ENCODE measurements at regions not wholly inside any gene's neighbourhood (a gene's known extent, or its start where the extent isn't known, plus 50 kb on each side); places are given as distances from the start of the nearest gene placed in this dataset.

GRCh38 chr5:113675166-113675565 is 161.7 kb downstream of the YTHDC2 start:
- POLR2A ChIA-PET = no interaction called here
- no peaks in the 10 kb centered on the region for H3K4me1 Mint-ChIP-seq (ENCODE audit: low read depth, unreplicated experiment)
- no peaks in the 10 kb centered on the region for H3K36me3 Mint-ChIP-seq (ENCODE audit: insufficient read depth, unreplicated experiment)
- no TSS peak for BruUV-seq (replicated peaks)
- H3K27me3 ChIP-seq (replicated peaks; ENCODE audit: control insufficient read depth, insufficient read depth, low read length) = no peaks in the 10 kb centered on the region
- H3K27me3 Mint-ChIP-seq (ENCODE audit: insufficient read depth, unreplicated experiment) = peaks cover 3% of the 10 kb centered on the region
- CTCF ChIA-PET = no interaction called here
- H3K36me3 ChIP-seq (ENCODE audit: control insufficient read depth, insufficient read depth, low read length) = no peaks in the 10 kb centered on the region
- no peak overlapping the region for H3K4me3 ChIP-seq (ENCODE audit: low read depth, low read length)
- no peak overlapping the region for H3K4me3 Mint-ChIP-seq (ENCODE audit: unreplicated experiment)
- no peak overlapping the region for H3K27ac Mint-ChIP-seq (ENCODE audit: unreplicated experiment)
- H3K4me1 ChIP-seq = no peaks in the 10 kb centered on the region
- intact Hi-C loops (cut with micrococcal nuclease; ENCODE audit: unreplicated experiment) = loop anchor here (10.0 kb wide), 1 partner anchor 130 kb away; no protein-coding TSS in a partner anchor
- DNase-seq = no peak
- no peaks in the 10 kb centered on the region for H3K9me3 ChIP-seq
- peaks cover 10% of the 10 kb centered on the region for H3K9me3 Mint-ChIP-seq (ENCODE audit: unreplicated experiment)
- TF ChIP-seq CTCF (IDR thresholded peaks at IDR 0.05; ENCODE audit: insufficient read depth in 1 of 2, low read depth in 1 of 2, low read length in 1 of 2, severe bottlenecking in 1 of 2, unreplicated experiment in 1 of 2) = no peak

GRCh38 chr5:113678202-113678601 is 164.7 kb downstream of the YTHDC2 start:
- intact Hi-C loops (cut with micrococcal nuclease; ENCODE audit: unreplicated experiment) = loop anchor here (10.0 kb wide), 1 partner anchor 127 kb away; no protein-coding TSS in a partner anchor
- no peaks in the 10 kb centered on the region for H3K4me1 ChIP-seq
- H3K9me3 ChIP-seq = no peaks in the 10 kb centered on the region
- no peak for DNase-seq
- H3K27me3 Mint-ChIP-seq (ENCODE audit: insufficient read depth, unreplicated experiment) = peaks cover 3% of the 10 kb centered on the region
- H3K4me3 ChIP-seq (ENCODE audit: low read depth, low read length) = no peak overlapping the region
- no peak overlapping the region for H3K27ac Mint-ChIP-seq (ENCODE audit: unreplicated experiment)
- H3K9me3 Mint-ChIP-seq (ENCODE audit: unreplicated experiment) = peaks cover 1% of the 10 kb centered on the region
- ChIA-PET CTCF (no interaction called here), POLR2A (no interaction called here)
- no peak overlapping the region for H3K4me3 Mint-ChIP-seq (ENCODE audit: unreplicated experiment)
- no peaks in the 10 kb centered on the region for H3K36me3 Mint-ChIP-seq (ENCODE audit: insufficient read depth, unreplicated experiment)
- no peaks in the 10 kb centered on the region for H3K4me1 Mint-ChIP-seq (ENCODE audit: low read depth, unreplicated experiment)
- no peaks in the 10 kb centered on the region for H3K27me3 ChIP-seq (replicated peaks; ENCODE audit: control insufficient read depth, insufficient read depth, low read length)
- H3K36me3 ChIP-seq (ENCODE audit: control insufficient read depth, insufficient read depth, low read length) = no peaks in the 10 kb centered on the region
- BruUV-seq (replicated peaks) = no TSS peak
- TF ChIP-seq CTCF (IDR thresholded peaks at IDR 0.05; ENCODE audit: insufficient read depth in 1 of 2, low read depth in 1 of 2, low read length in 1 of 2, severe bottlenecking in 1 of 2, unreplicated experiment in 1 of 2) = no peak

GRCh38 chr5:113678924-113679575 is 165.6 kb downstream of the YTHDC2 start:
- Histone ChIP-seq H3K4me1 (no peaks in the 10 kb centered on the region), H3K9me3 (no peaks in the 10 kb centered on the region), H3K4me3 (ENCODE audit: low read depth, low read length) (no peak overlapping the region), H3K27me3 (replicated peaks; ENCODE audit: control insufficient read depth, insufficient read depth, low read length) (no peaks in the 10 kb centered on the region), H3K36me3 (ENCODE audit: control insufficient read depth, insufficient read depth, low read length) (no peaks in the 10 kb centered on the region)
- DNase-seq = peak in 1 of 2 experiments; percentile 46
- CTCF ChIA-PET = no interaction called here
- BruUV-seq (replicated peaks) = no TSS peak
- Mint-ChIP-seq H3K4me1 (ENCODE audit: low read depth, unreplicated experiment) (no peaks in the 10 kb centered on the region), H3K27me3 (ENCODE audit: insufficient read depth, unreplicated experiment) (peaks cover 3% of the 10 kb centered on the region), H3K4me3 (ENCODE audit: unreplicated experiment) (no peak overlapping the region), H3K9me3 (ENCODE audit: unreplicated experiment) (no peaks in the 10 kb centered on the region), H3K36me3 (ENCODE audit: insufficient read depth, unreplicated experiment) (no peaks in the 10 kb centered on the region), H3K27ac (ENCODE audit: unreplicated experiment) (no peak overlapping the region)
- intact Hi-C loops (cut with micrococcal nuclease; ENCODE audit: unreplicated experiment) = loop anchor here (1.0 to 10.0 kb wide), 4 partner anchors 126 to 1110 kb away; no protein-coding TSS in a partner anchor
- POLR2A ChIA-PET = no interaction called here
- peak; percentile 62 to 73 for TF ChIP-seq CTCF (IDR thresholded peaks at IDR 0.05; ENCODE audit: insufficient read depth in 1 of 2, low read depth in 1 of 2, low read length in 1 of 2, severe bottlenecking in 1 of 2, unreplicated experiment in 1 of 2)
